Gastroesophageal sphincter (tissue), 3 donors: ENCODE measurements at regions not wholly inside any gene's neighbourhood (a gene's known extent, or its start where the extent isn't known, plus 50 kb on each side); places are given as distances from the start of the nearest gene placed in this dataset.

Source experiments
- CTCF ChIP-seq, 4 experiments: fragments of 200-600 bp in 2 of 4; fragments of 450-650 bp in 2 of 4; sonication (generic) in 1 of 4; IDR thresholded peaks; one replicate each; pipeline ENCODE4 v1.5.1; 2017 to 2019; ENCODE audit warnings: antibody characterized with exemption in 4 of 4, mild to moderate bottlenecking in 2 of 4, moderate library complexity in 2 of 4
- EP300 ChIP-seq: sonication (generic); formaldehyde crosslinking; IDR thresholded peaks from one replicate; pipeline ENCODE4 v1.6.1; 2017; ENCODE audit warnings: antibody characterized with exemption, mild to moderate bottlenecking
- POLR2A ChIP-seq, 2 donors: fragments of 450-650 bp; IDR thresholded peaks; one replicate each; pipeline ENCODE4 v1.6.1; 2017; ENCODE audit warnings: antibody characterized with exemption in 2 of 2, mild to moderate bottlenecking in 2 of 2, moderate library complexity in 1 of 2
- POLR2AphosphoS5 ChIP-seq: sonication (generic); formaldehyde crosslinking; IDR thresholded peaks from one replicate; pipeline ENCODE4 v1.6.1; 2017; ENCODE audit warnings: antibody characterized with exemption

GRCh38 chr9:95696701-95697100, 178.8 kb upstream of the ERCC6L2 start:
- TF ChIP-seq CTCF (IDR thresholded peaks at IDR 0.05) (no peak), POLR2AphosphoS5 (no peak), POLR2A (IDR thresholded peaks at IDR 0.05) (no peak), EP300 (no peak)
